Type B pancreatic cell (in vitro differentiated cells): ENCODE measurements at regions not wholly inside any gene's neighbourhood (a gene's known extent, or its start where the extent isn't known, plus 50 kb on each side); places are given as distances from the start of the nearest gene placed in this dataset.

Experiments
- DNase-seq: peaks from one replicate; pipeline ENCODE4 v3.0.0; 2021; ENCODE audit warnings: mixed read lengths; ENCODE audit not compliant: unreplicated experiment; ENCODE audit errors: extremely low spot score
- H3K27ac Mint-ChIP-seq: 2 replicates; pipeline ENCODE4 v1.8.0; 2021; ENCODE audit warnings: mild to moderate bottlenecking, mixed read lengths
- H3K27me3 Mint-ChIP-seq: 2 replicates; pipeline ENCODE4 v1.8.0; 2021; ENCODE audit warnings: mixed read lengths
- H3K36me3 Mint-ChIP-seq: 2 replicates; pipeline ENCODE4 v1.8.0; 2021; ENCODE audit warnings: mixed read lengths
- H3K4me1 Mint-ChIP-seq: one replicate; pipeline ENCODE4 v1.8.0; 2021; ENCODE audit warnings: mixed read lengths; ENCODE audit not compliant: unreplicated experiment
- H3K4me3 Mint-ChIP-seq: 2 replicates; pipeline ENCODE4 v1.8.0; 2021; ENCODE audit warnings: mild to moderate bottlenecking, mixed read lengths
- H3K9me3 Mint-ChIP-seq: 2 replicates; pipeline ENCODE4 v1.8.0; 2021; ENCODE audit warnings: mixed read lengths
- TF ChIP-seq, protein P1 (sequence below): fragments of 200-600 bp; sonication (generic); conservative IDR thresholded peaks from 2 replicates; pipeline ENCODE4 v1.5.0; 2021; ENCODE audit warnings: antibody characterized with exemption, mild to moderate bottlenecking

DNA sequence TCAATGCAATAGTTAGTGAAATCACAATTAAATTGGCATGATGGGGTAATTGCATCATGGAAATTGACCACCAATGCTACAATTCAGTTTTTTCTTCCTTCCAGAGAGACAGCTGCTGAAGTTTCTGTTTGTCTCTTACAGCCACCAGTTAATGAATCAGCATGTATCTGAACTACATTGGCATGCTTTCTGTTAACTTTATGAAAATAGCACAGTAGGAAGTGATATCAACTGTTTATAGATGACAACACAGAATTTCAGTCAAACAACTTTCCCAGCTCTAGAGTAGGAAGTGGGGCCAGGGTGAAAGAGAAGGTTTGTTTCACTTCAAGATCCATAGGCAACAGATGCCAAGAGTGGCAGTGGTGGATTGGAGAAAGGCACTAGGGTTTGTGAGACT lies 339.6 kb upstream of the VWC2 start:
- Mint-ChIP-seq H3K27ac (no peak overlapping the region), H3K4me3 (no peak overlapping the region), H3K27me3 (no peaks in the 10 kb centered on the region), H3K4me1 (peaks cover 3% of the 10 kb centered on the region), H3K9me3 (no peaks in the 10 kb centered on the region), H3K36me3 (no peaks in the 10 kb centered on the region)
- TF ChIP-seq, protein P1, sequence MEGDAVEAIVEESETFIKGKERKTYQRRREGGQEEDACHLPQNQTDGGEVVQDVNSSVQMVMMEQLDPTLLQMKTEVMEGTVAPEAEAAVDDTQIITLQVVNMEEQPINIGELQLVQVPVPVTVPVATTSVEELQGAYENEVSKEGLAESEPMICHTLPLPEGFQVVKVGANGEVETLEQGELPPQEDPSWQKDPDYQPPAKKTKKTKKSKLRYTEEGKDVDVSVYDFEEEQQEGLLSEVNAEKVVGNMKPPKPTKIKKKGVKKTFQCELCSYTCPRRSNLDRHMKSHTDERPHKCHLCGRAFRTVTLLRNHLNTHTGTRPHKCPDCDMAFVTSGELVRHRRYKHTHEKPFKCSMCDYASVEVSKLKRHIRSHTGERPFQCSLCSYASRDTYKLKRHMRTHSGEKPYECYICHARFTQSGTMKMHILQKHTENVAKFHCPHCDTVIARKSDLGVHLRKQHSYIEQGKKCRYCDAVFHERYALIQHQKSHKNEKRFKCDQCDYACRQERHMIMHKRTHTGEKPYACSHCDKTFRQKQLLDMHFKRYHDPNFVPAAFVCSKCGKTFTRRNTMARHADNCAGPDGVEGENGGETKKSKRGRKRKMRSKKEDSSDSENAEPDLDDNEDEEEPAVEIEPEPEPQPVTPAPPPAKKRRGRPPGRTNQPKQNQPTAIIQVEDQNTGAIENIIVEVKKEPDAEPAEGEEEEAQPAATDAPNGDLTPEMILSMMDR, result no peak
- DNase-seq, result no peak

DNA sequence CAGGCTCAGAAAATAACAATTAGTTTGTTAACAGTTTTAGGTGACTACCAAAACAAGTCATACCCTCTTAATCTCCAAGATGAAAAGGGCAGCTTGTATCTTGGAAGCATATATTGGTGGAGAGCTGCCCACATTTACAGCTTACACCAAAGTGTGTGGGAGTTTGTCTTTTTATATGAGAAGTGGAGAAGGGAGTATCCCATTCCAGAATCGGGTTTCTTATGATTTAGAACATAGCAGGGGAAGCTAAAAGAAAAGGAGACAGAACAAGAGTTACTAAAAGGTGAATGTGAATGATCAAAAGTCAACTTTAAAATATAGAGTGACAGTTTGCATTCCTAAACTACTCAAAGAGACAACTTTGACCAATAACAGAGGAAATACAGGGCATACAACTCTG lies 338.6 kb upstream of the VWC2 start:
- H3K9me3 Mint-ChIP-seq, result no peaks in the 10 kb centered on the region
- H3K4me3 Mint-ChIP-seq, result no peak overlapping the region
- H3K36me3 Mint-ChIP-seq, result no peaks in the 10 kb centered on the region
- DNase-seq, result no peak
- peaks cover 3% of the 10 kb centered on the region for H3K4me1 Mint-ChIP-seq
- TF ChIP-seq, protein P1, result no peak
- no peak overlapping the region for H3K27ac Mint-ChIP-seq
- H3K27me3 Mint-ChIP-seq, result no peaks in the 10 kb centered on the region

DNA sequence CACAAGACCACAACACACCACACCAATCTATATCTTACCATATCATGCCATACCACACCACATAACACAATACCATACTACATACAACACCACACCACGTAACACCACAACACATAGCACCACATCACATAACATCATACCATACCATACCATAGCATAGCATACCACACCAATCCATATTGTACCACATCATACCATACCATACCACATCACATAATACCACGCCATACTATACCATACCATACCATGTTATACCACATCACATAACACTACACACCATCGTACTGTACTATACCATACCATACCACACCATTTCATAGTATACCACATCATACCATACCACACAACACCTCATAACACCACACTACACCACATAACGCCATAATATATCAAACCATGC lies 335.2 kb upstream of the VWC2 start:
- Mint-ChIP-seq H3K4me3 (no peak overlapping the region), H3K27me3 (no peaks in the 10 kb centered on the region), H3K4me1 (peaks cover 3% of the 10 kb centered on the region), H3K36me3 (no peaks in the 10 kb centered on the region), H3K9me3 (no peaks in the 10 kb centered on the region), H3K27ac (no peak overlapping the region)
- no peak for DNase-seq
- TF ChIP-seq, protein P1, result no peak

DNA sequence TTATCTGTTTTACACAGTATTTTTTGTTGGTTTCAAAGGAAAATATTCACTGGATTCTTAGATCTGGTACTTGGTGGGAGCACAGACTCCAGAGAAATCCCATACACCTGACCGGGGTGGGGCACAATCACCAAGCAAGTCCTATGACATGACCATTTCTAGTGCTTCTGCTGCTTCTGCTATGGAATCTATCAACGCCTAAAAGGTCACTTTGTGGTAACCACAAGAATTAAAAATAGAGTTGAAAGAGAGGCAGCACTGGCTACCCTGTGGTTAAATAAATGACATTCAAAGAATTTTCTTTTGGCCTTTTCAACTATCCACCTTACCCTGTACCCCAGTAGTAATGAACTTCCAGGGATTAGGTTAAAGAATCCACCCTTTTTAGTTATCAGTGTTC lies 329.9 kb upstream of the VWC2 start:
- Mint-ChIP-seq H3K4me1 (no peaks in the 10 kb centered on the region), H3K27ac (no peak overlapping the region), H3K4me3 (no peak overlapping the region), H3K27me3 (no peaks in the 10 kb centered on the region), H3K9me3 (no peaks in the 10 kb centered on the region), H3K36me3 (no peaks in the 10 kb centered on the region)
- no peak for DNase-seq
- TF ChIP-seq, protein P1, result no peak

DNA sequence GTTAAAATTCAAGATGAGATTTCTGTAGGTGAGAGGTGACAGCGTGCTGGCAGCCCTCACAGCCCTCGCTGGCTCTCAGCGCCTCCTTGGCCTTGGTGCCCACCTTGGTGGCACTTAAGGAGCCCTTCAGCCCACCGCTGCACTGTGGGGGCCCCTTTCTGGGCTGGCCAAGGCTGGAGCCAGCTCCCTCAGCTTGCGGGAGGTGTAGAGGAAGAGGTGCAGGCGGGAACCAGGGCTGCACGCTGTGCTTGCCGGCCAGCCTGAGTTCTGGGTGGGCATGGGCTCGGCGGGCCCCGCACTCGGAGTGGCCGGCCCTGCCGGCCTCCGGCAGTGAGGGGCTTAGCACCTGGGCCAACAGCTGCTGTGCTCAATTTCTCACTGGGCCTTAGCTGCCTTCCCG lies 320.0 kb upstream of the VWC2 start:
- H3K9me3 Mint-ChIP-seq, result no peaks in the 10 kb centered on the region
- TF ChIP-seq, protein P1, result no peak
- H3K4me1 Mint-ChIP-seq, result no peaks in the 10 kb centered on the region
- DNase-seq, result no peak
- no peak overlapping the region for H3K27ac Mint-ChIP-seq
- H3K4me3 Mint-ChIP-seq, result no peak overlapping the region
- no peaks in the 10 kb centered on the region for H3K27me3 Mint-ChIP-seq
- H3K36me3 Mint-ChIP-seq, result no peaks in the 10 kb centered on the region

DNA sequence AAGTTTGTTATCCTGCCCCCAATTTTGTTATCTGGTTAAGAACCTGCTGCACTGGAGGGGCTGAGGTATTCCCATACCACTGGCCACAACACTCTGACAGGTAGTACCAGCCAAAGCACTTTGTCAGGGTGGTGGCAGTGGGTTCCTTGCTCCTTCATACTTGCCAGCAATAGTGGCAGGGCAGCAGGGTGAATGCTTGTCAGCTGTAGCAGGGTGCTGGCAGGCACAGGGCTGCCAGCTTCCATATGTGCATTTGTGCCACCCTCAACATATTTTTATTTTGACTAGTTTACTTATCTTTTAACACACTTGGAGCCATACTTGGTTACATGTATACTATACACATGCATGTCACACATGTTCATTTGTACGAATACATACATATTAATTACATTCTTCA lies 294.0 kb upstream of the VWC2 start:
- H3K4me1 Mint-ChIP-seq, result no peaks in the 10 kb centered on the region
- no peak overlapping the region for H3K27ac Mint-ChIP-seq
- DNase-seq, result no peak
- no peaks in the 10 kb centered on the region for H3K27me3 Mint-ChIP-seq
- no peaks in the 10 kb centered on the region for H3K9me3 Mint-ChIP-seq
- no peak overlapping the region for H3K4me3 Mint-ChIP-seq
- no peaks in the 10 kb centered on the region for H3K36me3 Mint-ChIP-seq
- TF ChIP-seq, protein P1, result no peak
